Subcutaneous abdominal adipose tissue (tissue), 5 donors: ENCODE measurements at regions not wholly inside any gene's neighbourhood (a gene's known extent, or its start where the extent isn't known, plus 50 kb on each side); places are given as distances from the start of the nearest gene placed in this dataset.

Experiments
- H3K27ac ChIP-seq: one replicate; pipeline ENCODE4 v1.7.0; 2013; ENCODE audit warnings: low read depth, mild to moderate bottlenecking, inconsistent platforms, low read length, moderate library complexity
- H3K27me3 ChIP-seq, 5 donors: one replicate each; pipeline ENCODE4 v1.7.0; 2013; ENCODE audit warnings: low read length in 5 of 5, inconsistent platforms in 1 of 5; ENCODE audit not compliant: control insufficient read depth in 5 of 5, insufficient read depth in 4 of 5
- H3K36me3 ChIP-seq, 5 donors: one replicate each; pipeline ENCODE4 v1.7.0; 2013; ENCODE audit warnings: low read length in 5 of 5; ENCODE audit not compliant: control insufficient read depth in 5 of 5, insufficient read depth in 5 of 5
- H3K4me1 ChIP-seq, 5 donors: one replicate each; pipeline ENCODE4 v1.7.0; 2013; ENCODE audit warnings: low read length in 5 of 5, mild to moderate bottlenecking in 3 of 5, moderate library complexity in 1 of 5; ENCODE audit not compliant: control insufficient read depth in 5 of 5, insufficient read depth in 5 of 5
- H3K4me3 ChIP-seq, 5 donors: one replicate each; pipeline ENCODE4 v1.7.0; 2013; ENCODE audit warnings: low read length in 5 of 5, low read depth in 1 of 5
- H3K9ac ChIP-seq, 5 donors: one replicate each; pipeline ENCODE4 v1.7.0; 2013; ENCODE audit warnings: low read length in 5 of 5, mild to moderate bottlenecking in 4 of 5, moderate library complexity in 3 of 5
- H3K9me3 ChIP-seq, 5 donors: one replicate each; pipeline ENCODE4 v1.7.0; 2013; ENCODE audit warnings: low read length in 5 of 5; ENCODE audit not compliant: control insufficient read depth in 5 of 5
- donor health status: healthy.
- donor health status: healthy.
- donor health status: healthy.
- donor health status: healthy.
- donor health status: healthy.

GRCh38 chr3:144104679-144105078, 133.1 kb downstream of the DIPK2A start:
- Histone ChIP-seq H3K27me3 (no peaks in the 10 kb centered on the region), H3K9ac (no peak overlapping the region), H3K4me3 (no peak overlapping the region), H3K36me3 (no peaks in the 10 kb centered on the region), H3K27ac (no peak overlapping the region), H3K9me3 (peaks cover 0 to 4% (median 3%) of the 10 kb centered on the region in 5 donors), H3K4me1 (peaks cover 0 to 11% (median 6%) of the 10 kb centered on the region in 5 donors)

DNA sequence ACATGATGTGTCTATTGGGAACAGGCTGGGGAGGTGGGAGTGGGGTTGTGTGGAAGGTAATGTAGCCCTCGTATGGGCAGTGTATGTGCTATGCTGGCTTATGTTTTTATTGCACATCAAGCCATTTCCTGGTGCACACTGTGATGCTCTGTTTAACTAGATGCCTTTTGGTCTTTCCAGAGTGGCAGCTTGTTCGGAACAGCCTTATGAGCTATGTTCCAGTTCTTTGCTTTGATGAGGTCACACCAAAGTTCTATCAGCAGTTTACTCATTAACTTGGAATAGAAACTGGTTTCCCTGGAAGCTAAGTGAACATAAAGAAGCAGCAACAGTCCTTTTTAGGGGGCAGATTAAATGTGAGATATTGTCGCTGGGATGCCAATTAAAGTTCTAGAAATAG, 133.9 kb downstream of the DIPK2A start:
- no peak overlapping the region for H3K4me3 ChIP-seq
- H3K4me1 ChIP-seq = peaks cover 0 to 11% (median 6%) of the 10 kb centered on the region in 5 donors
- no peak overlapping the region for H3K9ac ChIP-seq
- no peaks in the 10 kb centered on the region for H3K27me3 ChIP-seq
- H3K27ac ChIP-seq = no peak overlapping the region
- no peaks in the 10 kb centered on the region for H3K9me3 ChIP-seq
- H3K36me3 ChIP-seq = no peaks in the 10 kb centered on the region

- no peak overlapping the region for H3K9ac ChIP-seq
- no peak overlapping the region for H3K27ac ChIP-seq
- H3K4me3 ChIP-seq = no peak overlapping the region
Observed at GRCh38 chr3:144106970-144107369, 135.3 kb downstream of the DIPK2A start.

DNA sequence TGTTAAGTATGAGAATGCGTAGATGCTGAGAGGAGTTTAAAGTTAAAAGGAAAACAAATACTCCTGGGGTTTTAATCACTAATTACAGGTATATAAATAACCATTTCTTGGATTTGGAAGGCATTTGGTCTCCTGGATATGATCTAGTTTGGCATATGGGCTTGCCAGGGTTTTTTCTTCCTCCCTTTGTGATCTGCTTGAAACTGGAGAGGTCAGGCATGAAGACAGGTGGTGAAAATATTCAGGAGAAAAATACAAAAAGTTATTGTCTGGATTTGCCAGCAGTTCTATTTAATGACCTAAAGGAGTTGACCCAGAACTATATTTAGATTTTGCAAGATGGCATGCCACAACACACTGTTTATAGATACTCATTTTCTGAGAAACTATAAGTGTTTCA, 136.3 kb downstream of the DIPK2A start:
- no peaks in the 10 kb centered on the region for H3K27me3 ChIP-seq
- no peak overlapping the region for H3K4me3 ChIP-seq
- no peaks in the 10 kb centered on the region for H3K36me3 ChIP-seq
- no peak overlapping the region for H3K27ac ChIP-seq
- no peak overlapping the region for H3K9ac ChIP-seq
- peaks cover 0 to 11% (median 6%) of the 10 kb centered on the region in 5 donors for H3K4me1 ChIP-seq
- H3K9me3 ChIP-seq = no peaks in the 10 kb centered on the region

More at GRCh38 chr3:144106970-144107369, 135.3 kb downstream of the DIPK2A start:
- no peaks in the 10 kb centered on the region for H3K27me3 ChIP-seq
- H3K36me3 ChIP-seq = no peaks in the 10 kb centered on the region
- H3K9me3 ChIP-seq = no peaks in the 10 kb centered on the region
- peaks cover 0 to 11% (median 6%) of the 10 kb centered on the region in 5 donors for H3K4me1 ChIP-seq

- no peak overlapping the region for H3K9ac ChIP-seq
- no peaks in the 10 kb centered on the region for H3K27me3 ChIP-seq
- no peak overlapping the region for H3K27ac ChIP-seq
- H3K36me3 ChIP-seq = no peaks in the 10 kb centered on the region
- no peak overlapping the region for H3K4me3 ChIP-seq
- H3K4me1 ChIP-seq = peaks cover 0 to under 1% (median 0%) of the 10 kb centered on the region in 5 donors
- no peaks in the 10 kb centered on the region for H3K9me3 ChIP-seq
Observed at GRCh38 chr3:144109944-144110343, 138.3 kb downstream of the DIPK2A start.

DNA sequence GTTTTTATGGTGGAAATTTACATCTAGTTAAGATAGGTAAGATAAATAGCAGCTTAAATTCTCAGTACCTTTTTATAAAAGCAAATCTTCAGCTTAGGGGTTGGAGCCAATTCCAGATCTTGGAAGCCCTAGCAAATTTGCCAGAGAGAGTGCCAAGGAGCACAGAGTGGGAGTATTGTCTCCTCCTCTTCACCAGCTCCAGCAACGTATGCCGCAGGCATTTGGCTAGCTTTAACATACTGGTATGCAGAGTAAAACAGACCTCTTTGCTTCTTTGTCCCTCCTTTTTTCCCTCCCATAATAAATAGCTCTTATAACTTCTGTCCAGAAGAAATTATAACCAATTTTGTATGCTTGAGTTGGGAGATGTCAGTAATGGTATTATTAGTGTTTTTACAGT, 140.4 kb downstream of the DIPK2A start:
- no peak overlapping the region for H3K27ac ChIP-seq
- no peaks in the 10 kb centered on the region for H3K27me3 ChIP-seq
- no peak overlapping the region for H3K9ac ChIP-seq
- H3K4me3 ChIP-seq = no peak overlapping the region
- no peaks in the 10 kb centered on the region for H3K36me3 ChIP-seq
- no peaks in the 10 kb centered on the region for H3K9me3 ChIP-seq
- no peaks in the 10 kb centered on the region for H3K4me1 ChIP-seq

DNA sequence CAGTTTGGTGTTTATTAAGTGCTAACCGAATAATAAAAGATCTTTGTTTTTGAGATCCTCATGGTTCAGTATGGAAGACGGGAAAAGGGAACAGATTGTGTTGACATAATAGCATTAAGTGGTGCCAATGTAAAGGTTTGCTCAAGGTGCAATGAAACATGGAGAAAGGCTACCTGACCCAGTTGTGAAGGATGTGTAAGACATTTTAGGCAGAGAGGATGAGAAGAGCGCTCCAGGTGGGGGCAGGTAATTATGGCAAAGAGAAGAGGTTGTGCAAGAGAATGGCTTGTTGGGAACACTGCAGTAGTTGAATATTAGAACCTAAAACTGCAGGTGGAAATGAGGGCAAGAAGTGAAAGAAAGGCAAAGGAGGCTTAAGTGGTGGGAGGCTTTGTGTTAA, 140.8 kb downstream of the DIPK2A start:
- Histone ChIP-seq H3K27ac (no peak overlapping the region), H3K36me3 (no peaks in the 10 kb centered on the region), H3K9me3 (no peaks in the 10 kb centered on the region), H3K4me3 (no peak overlapping the region), H3K4me1 (no peaks in the 10 kb centered on the region), H3K9ac (no peak overlapping the region), H3K27me3 (no peaks in the 10 kb centered on the region)

DNA sequence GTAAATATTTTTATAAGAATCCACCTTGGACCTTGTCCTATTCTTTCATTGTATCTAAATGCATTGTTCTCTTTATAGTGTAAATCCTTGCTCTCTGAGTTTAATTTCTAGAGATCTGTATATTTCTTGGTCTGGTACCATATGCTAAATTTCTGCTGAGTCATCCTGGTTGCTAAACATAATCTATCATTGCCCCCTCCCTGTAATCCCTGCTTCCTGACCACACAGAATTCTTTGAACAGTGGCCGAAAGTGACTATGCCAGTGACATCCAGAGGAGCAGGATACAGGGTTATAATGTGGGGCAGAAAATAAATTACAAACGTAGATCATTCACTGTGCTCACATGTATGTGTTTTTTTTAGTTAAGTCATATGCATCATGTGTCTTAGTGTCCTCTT, 143.1 kb downstream of the DIPK2A start:
- Histone ChIP-seq H3K4me1 (no peaks in the 10 kb centered on the region), H3K9ac (no peak overlapping the region), H3K9me3 (no peaks in the 10 kb centered on the region), H3K27me3 (no peaks in the 10 kb centered on the region), H3K4me3 (no peak overlapping the region), H3K36me3 (no peaks in the 10 kb centered on the region), H3K27ac (no peak overlapping the region)

DNA sequence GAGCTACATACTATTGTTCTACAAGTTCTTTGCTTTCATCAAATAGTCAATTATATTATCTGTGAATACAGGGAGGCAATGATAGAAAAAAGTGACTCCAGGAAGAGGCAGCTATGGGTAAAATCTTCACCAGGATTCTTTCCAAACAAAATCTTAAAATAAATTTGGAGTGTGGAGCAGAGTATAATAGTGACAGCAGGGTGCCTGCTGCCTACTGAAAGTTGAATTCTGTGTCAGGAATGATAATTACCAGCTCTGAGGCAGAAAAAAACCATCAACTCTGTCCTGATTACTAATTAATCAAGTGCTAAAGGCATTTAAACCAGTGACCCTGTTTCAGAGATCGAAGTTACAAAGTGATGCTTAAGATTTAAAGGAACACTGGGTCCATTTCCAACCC, 148.0 kb downstream of the DIPK2A start:
- H3K4me1 ChIP-seq = no peaks in the 10 kb centered on the region
- H3K27me3 ChIP-seq = no peaks in the 10 kb centered on the region
- H3K4me3 ChIP-seq = no peak overlapping the region
- no peak overlapping the region for H3K27ac ChIP-seq
- H3K36me3 ChIP-seq = no peaks in the 10 kb centered on the region
- no peak overlapping the region for H3K9ac ChIP-seq
- H3K9me3 ChIP-seq = no peaks in the 10 kb centered on the region

- Histone ChIP-seq H3K27ac (no peak overlapping the region), H3K4me1 (no peaks in the 10 kb centered on the region)
Observed at GRCh38 chr3:144121661-144122060, 150.0 kb downstream of the DIPK2A start.

GRCh38 chr3:144127014-144127413, 155.4 kb downstream of the DIPK2A start:
- Histone ChIP-seq H3K4me3 (no peak overlapping the region), H3K27me3 (no peaks in the 10 kb centered on the region), H3K9me3 (peaks cover 0 to 5% (median 3%) of the 10 kb centered on the region in 5 donors), H3K27ac (no peak overlapping the region), H3K9ac (no peak overlapping the region), H3K36me3 (no peaks in the 10 kb centered on the region), H3K4me1 (no peaks in the 10 kb centered on the region)

More at GRCh38 chr3:144121661-144122060, 150.0 kb downstream of the DIPK2A start:
- peaks cover 0 to 5% (median 3%) of the 10 kb centered on the region in 5 donors for H3K9me3 ChIP-seq
- no peak overlapping the region for H3K9ac ChIP-seq
- no peak overlapping the region for H3K4me3 ChIP-seq
- H3K27me3 ChIP-seq = no peaks in the 10 kb centered on the region
- no peaks in the 10 kb centered on the region for H3K36me3 ChIP-seq
